GM18517 (cell line): ENCODE measurements at regions not wholly inside any gene's neighbourhood (a gene's known extent, or its start where the extent isn't known, plus 50 kb on each side); places are given as distances from the start of the nearest gene placed in this dataset.
"Not testable (repeated sequence)": the region's sequence is repeated elsewhere in the genome, so short reads cannot be mapped to it uniquely, and the experiment has no call there.

ENCODE experiments used
- ATAC-seq: cut with Tn5 transposase; IDR thresholded peaks from one replicate; pipeline ENCODE4 v1.9.1; 2021; ENCODE audit warnings: mild to moderate bottlenecking, moderate library complexity; ENCODE audit not compliant: unreplicated experiment

GRCh38 chr21:27570306-27570868 lies 603.5 kb upstream of the ADAMTS5 start:
- ATAC-seq: no peak

GRCh38 chr21:27569831-27570230 lies 602.9 kb upstream of the ADAMTS5 start:
- ATAC-seq: no peak

- no peak for ATAC-seq
These were observed 602.2 kb upstream of the ADAMTS5 start for GRCh38 chr21:27569091-27569490.

- no peak for ATAC-seq
These were observed 600.5 kb upstream of the ADAMTS5 start for GRCh38 chr21:27567381-27567780.

- no peak for ATAC-seq
These were observed 599.6 kb upstream of the ADAMTS5 start for GRCh38 chr21:27566521-27566920.

GRCh38 chr21:27565364-27565763 lies 598.5 kb upstream of the ADAMTS5 start:
- no peak for ATAC-seq

GRCh38 chr21:27564684-27565301 lies 597.9 kb upstream of the ADAMTS5 start:
- no peak for ATAC-seq

- ATAC-seq: no peak
These were observed 595.4 kb upstream of the ADAMTS5 start for GRCh38 chr21:27562303-27562702.

- no peak for ATAC-seq
These were observed 594.2 kb upstream of the ADAMTS5 start for GRCh38 chr21:27561116-27561515.

- ATAC-seq: no peak
These were observed 590.5 kb upstream of the ADAMTS5 start for GRCh38 chr21:27557356-27557755.

- no peak for ATAC-seq
These were observed 589.1 kb upstream of the ADAMTS5 start for GRCh38 chr21:27555996-27556395.

GRCh38 chr21:27550287-27550686 lies 583.4 kb upstream of the ADAMTS5 start:
- no peak for ATAC-seq

GRCh38 chr21:27548486-27548885 lies 581.6 kb upstream of the ADAMTS5 start:
- no peak for ATAC-seq

GRCh38 chr21:27545754-27546349 lies 579.0 kb upstream of the ADAMTS5 start:
- no peak for ATAC-seq

GRCh38 chr21:27542126-27542525 lies 575.2 kb upstream of the ADAMTS5 start:
- ATAC-seq: not testable (repeated sequence)

GRCh38 chr21:27536319-27536718 lies 569.4 kb upstream of the ADAMTS5 start:
- ATAC-seq: no peak

- no peak for ATAC-seq
These were observed 568.3 kb upstream of the ADAMTS5 start for GRCh38 chr21:27535188-27535587.

GRCh38 chr21:27534206-27534605 lies 567.3 kb upstream of the ADAMTS5 start:
- ATAC-seq: no peak

GRCh38 chr21:27532076-27532475 lies 565.2 kb upstream of the ADAMTS5 start:
- no peak for ATAC-seq

- no peak for ATAC-seq
These were observed 561.8 kb upstream of the ADAMTS5 start for GRCh38 chr21:27528697-27529096.

- no peak for ATAC-seq
These were observed 559.6 kb upstream of the ADAMTS5 start for GRCh38 chr21:27526451-27526850.

- no peak for ATAC-seq
These were observed 558.9 kb upstream of the ADAMTS5 start for GRCh38 chr21:27525780-27526179.

GRCh38 chr21:27519361-27519760 lies 552.5 kb upstream of the ADAMTS5 start:
- no peak for ATAC-seq
